H1 (cell line): ENCODE measurements at regions not wholly inside any gene's neighbourhood (a gene's known extent, or its start where the extent isn't known, plus 50 kb on each side); places are given as distances from the start of the nearest gene placed in this dataset.

Experiments used
- BACH1 ChIP-seq: IDR thresholded peaks from 2 replicates; pipeline ENCODE4 v1.6.1; 2012; ENCODE audit warnings: low read length, improper control_type of control experiment
- EZH2 ChIP-seq: fragments of 200-600 bp; sonication (generic); IDR thresholded peaks from 2 replicates; pipeline ENCODE4 v1.7.1; 2012; ENCODE audit warnings: low read depth, mild to moderate bottlenecking, moderate library complexity, low read length, inconsistent platforms; ENCODE audit not compliant: severe bottlenecking
- HDAC2 ChIP-seq, 2 experiments: fragments of 300-600 bp in 1 of 2; sonication (generic) in 1 of 2; IDR thresholded peaks; 2 replicates each; pipeline ENCODE4 v1.6.1; 2011 to 2012; ENCODE audit warnings: low read depth in 2 of 2, low read length in 2 of 2, mild to moderate bottlenecking in 2 of 2, moderate library complexity in 2 of 2, borderline replicate concordance in 1 of 2, inconsistent platforms in 1 of 2
- KDM5A ChIP-seq: fragments of 200-600 bp; IDR thresholded peaks from 2 replicates; pipeline ENCODE4 v1.7.1; 2012; ENCODE audit warnings: mild to moderate bottlenecking, low read length, inconsistent platforms, mixed read lengths
- POLR2A ChIP-seq, 2 experiments: IDR thresholded peaks; 1 replicate in 1 of 2; 2 replicates in 1 of 2; pipeline ENCODE4 v1.6.1; 2011; ENCODE audit warnings: low read depth in 2 of 2, low read length in 2 of 2, mild to moderate bottlenecking in 2 of 2; ENCODE audit errors: control extremely low read depth in 1 of 2
- RXRA ChIP-seq: IDR thresholded peaks from 2 replicates; pipeline ENCODE4 v1.6.1; 2011; ENCODE audit warnings: low read depth, mild to moderate bottlenecking, low read length, moderate library complexity; ENCODE audit not compliant: insufficient read depth
- YY1 ChIP-seq: IDR thresholded peaks from 2 replicates; pipeline ENCODE4 v1.6.1; 2011; ENCODE audit warnings: low read depth, mild to moderate bottlenecking, low read length
- TF ChIP-seq, protein P1 (sequence below): IDR thresholded peaks from 2 replicates; pipeline ENCODE4 v1.6.1; 2011; ENCODE audit warnings: low read length, improper control_type of control experiment

GRCh38 chr5:23024470-23024869, 171.3 kb upstream of the CDH12 start:
- TF ChIP-seq YY1 (no peak), RXRA (no peak), KDM5A (no peak), HDAC2 (IDR thresholded peaks at IDR 0.05; ENCODE audit: borderline replicate concordance in 1 of 2, low read depth in 2 of 2, low read length in 2 of 2) (no peak), EZH2 (no peak), POLR2A (IDR thresholded peaks at IDR 0.05; ENCODE audit: control extremely low read depth in 1 of 2, low read depth in 2 of 2, low read length in 2 of 2) (no peak), BACH1 (no peak)
- TF ChIP-seq, protein P1, sequence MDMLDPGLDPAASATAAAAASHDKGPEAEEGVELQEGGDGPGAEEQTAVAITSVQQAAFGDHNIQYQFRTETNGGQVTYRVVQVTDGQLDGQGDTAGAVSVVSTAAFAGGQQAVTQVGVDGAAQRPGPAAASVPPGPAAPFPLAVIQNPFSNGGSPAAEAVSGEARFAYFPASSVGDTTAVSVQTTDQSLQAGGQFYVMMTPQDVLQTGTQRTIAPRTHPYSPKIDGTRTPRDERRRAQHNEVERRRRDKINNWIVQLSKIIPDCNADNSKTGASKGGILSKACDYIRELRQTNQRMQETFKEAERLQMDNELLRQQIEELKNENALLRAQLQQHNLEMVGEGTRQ, result no peak
